ENCODE measurements at regions not wholly inside any gene's neighbourhood (a gene's known extent, or its start where the extent isn't known, plus 50 kb on each side); places are given as distances from the start of the nearest gene placed in this dataset.
A peak's percentile ranks its signal among the peaks of the same experiment; 100 is the strongest.

DNA sequence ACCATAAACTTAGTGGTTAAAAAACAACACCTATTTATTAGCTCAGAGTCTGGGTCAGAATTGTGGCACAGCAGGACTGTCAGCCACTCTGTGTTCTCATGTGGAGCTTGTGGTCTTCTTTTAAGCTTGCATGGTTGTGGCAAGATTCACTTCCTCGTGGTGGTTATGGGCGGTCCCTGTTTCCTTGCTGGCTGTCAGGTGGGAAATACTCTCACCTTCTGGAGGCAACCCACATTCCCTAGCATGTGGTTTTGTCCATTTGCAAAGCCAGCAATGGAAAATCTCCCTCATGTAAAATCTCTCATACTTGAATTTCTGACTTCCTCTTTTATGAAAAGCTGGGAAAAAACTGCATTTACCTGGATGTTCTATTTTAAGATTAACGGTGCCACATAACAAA is 229.8 kb downstream of the ALX1 start:
- TF ChIP-seq, protein P1, sequence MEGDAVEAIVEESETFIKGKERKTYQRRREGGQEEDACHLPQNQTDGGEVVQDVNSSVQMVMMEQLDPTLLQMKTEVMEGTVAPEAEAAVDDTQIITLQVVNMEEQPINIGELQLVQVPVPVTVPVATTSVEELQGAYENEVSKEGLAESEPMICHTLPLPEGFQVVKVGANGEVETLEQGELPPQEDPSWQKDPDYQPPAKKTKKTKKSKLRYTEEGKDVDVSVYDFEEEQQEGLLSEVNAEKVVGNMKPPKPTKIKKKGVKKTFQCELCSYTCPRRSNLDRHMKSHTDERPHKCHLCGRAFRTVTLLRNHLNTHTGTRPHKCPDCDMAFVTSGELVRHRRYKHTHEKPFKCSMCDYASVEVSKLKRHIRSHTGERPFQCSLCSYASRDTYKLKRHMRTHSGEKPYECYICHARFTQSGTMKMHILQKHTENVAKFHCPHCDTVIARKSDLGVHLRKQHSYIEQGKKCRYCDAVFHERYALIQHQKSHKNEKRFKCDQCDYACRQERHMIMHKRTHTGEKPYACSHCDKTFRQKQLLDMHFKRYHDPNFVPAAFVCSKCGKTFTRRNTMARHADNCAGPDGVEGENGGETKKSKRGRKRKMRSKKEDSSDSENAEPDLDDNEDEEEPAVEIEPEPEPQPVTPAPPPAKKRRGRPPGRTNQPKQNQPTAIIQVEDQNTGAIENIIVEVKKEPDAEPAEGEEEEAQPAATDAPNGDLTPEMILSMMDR (IDR thresholded peaks at IDR 0.05; ENCODE audit: low read depth, low read length, missing control alignments): no peak
- H3K4me3 ChIP-seq (ENCODE audit: low read depth, low read length): no peak overlapping the region
- in situ Hi-C loops (cut with HindIII; ENCODE audit: low sequenced_read_pairs): no loop called here
- peak; percentile 82 for DNase-seq (ENCODE audit: low read depth)

- DNase-seq (ENCODE audit: low read depth): no peak
- TF ChIP-seq, protein P1 (IDR thresholded peaks at IDR 0.05; ENCODE audit: low read depth, low read length, missing control alignments): no peak
- in situ Hi-C loops (cut with HindIII; ENCODE audit: low sequenced_read_pairs): no loop called here
- H3K4me3 ChIP-seq (ENCODE audit: low read depth, low read length): no peak overlapping the region
Observed at GRCh38 chr12:85516039-85516438, 236.0 kb downstream of the ALX1 start.

DNA sequence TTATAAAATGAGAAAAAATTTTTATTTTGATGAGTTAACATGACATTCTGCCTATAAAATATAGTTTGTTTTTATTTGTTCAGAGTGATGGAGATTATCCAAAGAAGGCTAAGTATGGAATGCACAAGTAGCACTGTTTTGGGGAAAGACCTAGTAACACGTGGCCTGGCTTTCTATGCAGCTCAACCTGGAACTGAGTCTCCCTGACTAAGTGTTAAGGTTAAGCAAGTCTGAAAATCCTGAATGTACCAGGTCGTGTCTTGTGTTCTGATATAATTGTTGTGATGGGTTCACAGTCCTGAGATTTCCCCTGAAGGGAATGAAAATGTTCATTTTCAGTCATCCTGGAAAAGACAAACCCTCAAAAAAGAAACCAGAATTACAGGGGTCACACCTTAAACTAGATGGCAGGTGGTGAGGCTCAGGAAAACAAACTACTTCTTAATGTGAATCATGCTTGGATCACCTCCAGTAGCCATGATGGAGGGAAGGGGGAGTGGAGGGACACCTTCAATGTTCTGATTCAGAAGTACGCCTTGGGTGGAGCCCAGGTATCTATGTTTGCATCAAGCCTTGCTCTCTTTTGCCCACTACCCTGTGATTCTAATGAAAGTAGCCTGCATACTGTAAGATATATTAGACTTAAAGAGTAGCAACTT is 236.8 kb downstream of the ALX1 start:
- in situ Hi-C loops (cut with HindIII; ENCODE audit: low sequenced_read_pairs): no loop called here
- TF ChIP-seq, protein P1 (IDR thresholded peaks at IDR 0.05; ENCODE audit: low read depth, low read length, missing control alignments): no peak
- DNase-seq (ENCODE audit: low read depth): no peak
- H3K4me3 ChIP-seq (ENCODE audit: low read depth, low read length): no peak overlapping the region

GRCh38 chr12:85519163-85519562 is 239.1 kb downstream of the ALX1 start:
- in situ Hi-C loops (cut with HindIII; ENCODE audit: low sequenced_read_pairs): no loop called here
- no peak overlapping the region for H3K4me3 ChIP-seq (ENCODE audit: low read depth, low read length)
- DNase-seq (ENCODE audit: low read depth): no peak
- TF ChIP-seq, protein P1 (IDR thresholded peaks at IDR 0.05; ENCODE audit: low read depth, low read length, missing control alignments): no peak

- in situ Hi-C loops (cut with HindIII; ENCODE audit: low sequenced_read_pairs): no loop called here
Observed at GRCh38 chr12:85523197-85523596, 243.2 kb downstream of the ALX1 start.

GRCh38 chr12:85527192-85527591 is 247.2 kb downstream of the ALX1 start:
- in situ Hi-C loops (cut with HindIII; ENCODE audit: low sequenced_read_pairs): no loop called here
- TF ChIP-seq, protein P1 (IDR thresholded peaks at IDR 0.05; ENCODE audit: low read depth, low read length, missing control alignments): no peak
- no peak for DNase-seq (ENCODE audit: low read depth)
- no peak overlapping the region for H3K4me3 ChIP-seq (ENCODE audit: low read depth, low read length)

More at GRCh38 chr12:85523197-85523596, 243.2 kb downstream of the ALX1 start:
- TF ChIP-seq, protein P1 (IDR thresholded peaks at IDR 0.05; ENCODE audit: low read depth, low read length, missing control alignments): no peak
- H3K4me3 ChIP-seq (ENCODE audit: low read depth, low read length): no peak overlapping the region
- DNase-seq (ENCODE audit: low read depth): no peak
